GM10266 (cell line): ENCODE measurements at regions not wholly inside any gene's neighbourhood (a gene's known extent, or its start where the extent isn't known, plus 50 kb on each side); places are given as distances from the start of the nearest gene placed in this dataset.

Experiments used
- DNase-seq: peaks from one replicate; pipeline ENCODE4 v3.0.0; 2012; ENCODE audit errors: extremely low spot score
- CTCF ChIP-seq: IDR thresholded peaks from 2 replicates; pipeline ENCODE4 v1.5.1; 2012; ENCODE audit warnings: mild to moderate bottlenecking, low read depth; ENCODE audit not compliant: control insufficient read depth, insufficient read depth; ENCODE audit errors: missing control alignments

- no peak for TF ChIP-seq CTCF
- no peak for DNase-seq
These were observed 182.2 kb downstream of the BCL11A start for GRCh38 chr2:60371219-60371618.

- no peak for TF ChIP-seq CTCF
These were observed 182.6 kb downstream of the BCL11A start for GRCh38 chr2:60370814-60371213.

GRCh38 chr2:60368456-60368855, 185.0 kb downstream of the BCL11A start:
- no peak for TF ChIP-seq CTCF
- DNase-seq = no peak

More at GRCh38 chr2:60370814-60371213, 182.6 kb downstream of the BCL11A start:
- no peak for DNase-seq

- TF ChIP-seq CTCF = no peak
- DNase-seq = no peak
These were observed 187.2 kb downstream of the BCL11A start for GRCh38 chr2:60366135-60366712.

GRCh38 chr2:60365556-60365955, 187.9 kb downstream of the BCL11A start:
- TF ChIP-seq CTCF = no peak
- no peak for DNase-seq

- TF ChIP-seq CTCF = no peak
These were observed 189.0 kb downstream of the BCL11A start for GRCh38 chr2:60364491-60364890.

GRCh38 chr2:60361498-60361897, 192.0 kb downstream of the BCL11A start:
- no peak for TF ChIP-seq CTCF
- no peak for DNase-seq

More at GRCh38 chr2:60364491-60364890, 189.0 kb downstream of the BCL11A start:
- DNase-seq = no peak
